ENCODE measurements at regions not wholly inside any gene's neighbourhood (a gene's known extent, or its start where the extent isn't known, plus 50 kb on each side); places are given as distances from the start of the nearest gene placed in this dataset.

- no peak for TF ChIP-seq REST (IDR thresholded peaks at IDR 0.05; ENCODE audit: borderline replicate concordance)
- no peak for TF ChIP-seq REST (CRISPR knock-in tag; IDR thresholded peaks at IDR 0.05; ENCODE audit: low read depth)
- TF ChIP-seq ZBTB5 (IDR thresholded peaks at IDR 0.05) = no peak
- no peak for TF ChIP-seq SMARCA5 (IDR thresholded peaks at IDR 0.05)
- TF ChIP-seq, protein P1, sequence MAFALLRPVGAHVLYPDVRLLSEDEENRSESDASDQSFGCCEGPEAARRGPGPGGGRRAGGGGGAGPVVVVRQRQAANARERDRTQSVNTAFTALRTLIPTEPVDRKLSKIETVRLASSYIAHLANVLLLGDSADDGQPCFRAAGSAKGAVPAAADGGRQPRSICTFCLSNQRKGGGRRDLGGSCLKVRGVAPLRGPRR (CRISPR knock-in tag; IDR thresholded peaks at IDR 0.05) = no peak
- TF ChIP-seq MBD2 (IDR thresholded peaks at IDR 0.05; ENCODE audit: borderline replicate concordance, low read depth) = no peak
- TF ChIP-seq, protein P2, sequence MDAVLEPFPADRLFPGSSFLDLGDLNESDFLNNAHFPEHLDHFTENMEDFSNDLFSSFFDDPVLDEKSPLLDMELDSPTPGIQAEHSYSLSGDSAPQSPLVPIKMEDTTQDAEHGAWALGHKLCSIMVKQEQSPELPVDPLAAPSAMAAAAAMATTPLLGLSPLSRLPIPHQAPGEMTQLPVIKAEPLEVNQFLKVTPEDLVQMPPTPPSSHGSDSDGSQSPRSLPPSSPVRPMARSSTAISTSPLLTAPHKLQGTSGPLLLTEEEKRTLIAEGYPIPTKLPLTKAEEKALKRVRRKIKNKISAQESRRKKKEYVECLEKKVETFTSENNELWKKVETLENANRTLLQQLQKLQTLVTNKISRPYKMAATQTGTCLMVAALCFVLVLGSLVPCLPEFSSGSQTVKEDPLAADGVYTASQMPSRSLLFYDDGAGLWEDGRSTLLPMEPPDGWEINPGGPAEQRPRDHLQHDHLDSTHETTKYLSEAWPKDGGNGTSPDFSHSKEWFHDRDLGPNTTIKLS (IDR thresholded peaks at IDR 0.05; ENCODE audit: borderline replicate concordance, low read depth) = no peak
These were observed 211.1 kb downstream of the SOD2 start (continued) for GRCh38 chr6:159481897-159482296.

All from K562 (cell line).